K562 (cell line): ENCODE measurements at regions not wholly inside any gene's neighbourhood (a gene's known extent, or its start where the extent isn't known, plus 50 kb on each side); places are given as distances from the start of the nearest gene placed in this dataset.

Experiments used
- ARID1B ChIP-seq: fragments of 450-650 bp; IDR thresholded peaks from 2 replicates; pipeline ENCODE4 v1.6.1; 2016; ENCODE audit warnings: antibody characterized with exemption, mild to moderate bottlenecking, inconsistent platforms
- CHD7 ChIP-seq: fragments of 200-600 bp; sonication (generic); IDR thresholded peaks from one replicate; pipeline ENCODE4 v1.6.1; 2012; ENCODE audit warnings: mild to moderate bottlenecking, low read depth, low read length, inconsistent platforms
- HINFP ChIP-seq: fragments of 450-650 bp; conservative IDR thresholded peaks from 2 replicates; pipeline ENCODE4 v1.6.1; 2016; ENCODE audit warnings: missing genetic modification characterization, low read depth, mild to moderate bottlenecking, control low read depth, missing compliant biosample characterization
- TCF3 ChIP-seq: sonication (generic); formaldehyde crosslinking; IDR thresholded peaks from 2 replicates; pipeline ENCODE4 v1.4.0; 2020; ENCODE audit warnings: mild to moderate bottlenecking, missing genetic modification reagents

- TF ChIP-seq CHD7 (no peak), ARID1B (0 out of 2 replicates have a peak, but pooled peaks have one; percentile 26), HINFP (tag) (no peak), TCF3 (CRISPR knock-in tag) (peak; percentile 73)
These were observed 469.7 kb downstream of the PDCD6IP start (continued) for GRCh38 chr3:34268032-34268709.
